Omental fat pad (tissue), 3 donors: ENCODE measurements at regions not wholly inside any gene's neighbourhood (a gene's known extent, or its start where the extent isn't known, plus 50 kb on each side); places are given as distances from the start of the nearest gene placed in this dataset.

ENCODE experiments used
- ATAC-seq: fragments of 150-250 bp; one replicate; pipeline ENCODE4 v1.9.1; 2016; ENCODE audit warnings: mild to moderate bottlenecking, moderate library complexity; ENCODE audit not compliant: low FRiP score
- DNase-seq: peaks from one replicate; pipeline ENCODE4 v3.0.0-alpha.2; 2019; ENCODE audit warnings: low spot score
- TF ChIP-seq, protein P1 (sequence below), 3 donors: fragments of 450-650 bp; IDR thresholded peaks; one replicate each; pipeline ENCODE4 v1.5.1; 2016 to 2017; ENCODE audit warnings: antibody characterized with exemption in 3 of 3, mild to moderate bottlenecking in 3 of 3, moderate library complexity in 2 of 3

DNA sequence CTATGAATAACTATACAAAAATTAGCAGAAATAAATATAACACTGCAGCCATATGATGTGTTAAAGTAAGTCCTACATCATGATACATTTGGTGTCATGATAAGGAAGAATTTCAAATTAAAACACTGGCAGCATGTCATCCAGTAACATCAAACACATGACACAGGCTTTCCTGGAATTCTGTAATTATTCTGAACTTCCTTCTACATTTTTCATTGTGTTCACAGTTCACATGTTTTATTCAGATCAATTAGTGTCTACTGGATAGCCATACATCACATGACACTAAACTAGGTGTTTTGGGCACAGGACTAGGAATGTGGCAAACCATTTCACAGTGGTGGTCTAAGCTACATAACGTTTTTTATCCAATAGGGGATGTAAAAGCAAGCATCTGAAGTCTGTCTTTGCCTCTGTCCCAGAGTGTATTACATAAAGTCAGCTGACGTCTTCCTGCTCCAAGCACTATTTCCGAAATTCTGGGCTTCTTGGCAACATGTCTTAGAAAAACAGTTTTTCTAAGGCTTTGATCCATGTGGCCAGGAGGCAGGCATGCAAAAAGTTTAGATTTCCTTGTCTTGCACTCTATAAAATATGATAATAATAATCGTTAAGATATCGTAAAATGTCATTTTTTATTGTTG is 707.9 kb downstream of the CENPC start:
- DNase-seq (no peak), ATAC-seq (no peak)
- TF ChIP-seq, protein P1, sequence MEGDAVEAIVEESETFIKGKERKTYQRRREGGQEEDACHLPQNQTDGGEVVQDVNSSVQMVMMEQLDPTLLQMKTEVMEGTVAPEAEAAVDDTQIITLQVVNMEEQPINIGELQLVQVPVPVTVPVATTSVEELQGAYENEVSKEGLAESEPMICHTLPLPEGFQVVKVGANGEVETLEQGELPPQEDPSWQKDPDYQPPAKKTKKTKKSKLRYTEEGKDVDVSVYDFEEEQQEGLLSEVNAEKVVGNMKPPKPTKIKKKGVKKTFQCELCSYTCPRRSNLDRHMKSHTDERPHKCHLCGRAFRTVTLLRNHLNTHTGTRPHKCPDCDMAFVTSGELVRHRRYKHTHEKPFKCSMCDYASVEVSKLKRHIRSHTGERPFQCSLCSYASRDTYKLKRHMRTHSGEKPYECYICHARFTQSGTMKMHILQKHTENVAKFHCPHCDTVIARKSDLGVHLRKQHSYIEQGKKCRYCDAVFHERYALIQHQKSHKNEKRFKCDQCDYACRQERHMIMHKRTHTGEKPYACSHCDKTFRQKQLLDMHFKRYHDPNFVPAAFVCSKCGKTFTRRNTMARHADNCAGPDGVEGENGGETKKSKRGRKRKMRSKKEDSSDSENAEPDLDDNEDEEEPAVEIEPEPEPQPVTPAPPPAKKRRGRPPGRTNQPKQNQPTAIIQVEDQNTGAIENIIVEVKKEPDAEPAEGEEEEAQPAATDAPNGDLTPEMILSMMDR (IDR thresholded peaks at IDR 0.05) = no peak

GRCh38 chr4:66829310-66829709 is 716.0 kb downstream of the CENPC start:
- no peak for DNase-seq
- ATAC-seq = no peak
- TF ChIP-seq, protein P1 (IDR thresholded peaks at IDR 0.05) = no peak

DNA sequence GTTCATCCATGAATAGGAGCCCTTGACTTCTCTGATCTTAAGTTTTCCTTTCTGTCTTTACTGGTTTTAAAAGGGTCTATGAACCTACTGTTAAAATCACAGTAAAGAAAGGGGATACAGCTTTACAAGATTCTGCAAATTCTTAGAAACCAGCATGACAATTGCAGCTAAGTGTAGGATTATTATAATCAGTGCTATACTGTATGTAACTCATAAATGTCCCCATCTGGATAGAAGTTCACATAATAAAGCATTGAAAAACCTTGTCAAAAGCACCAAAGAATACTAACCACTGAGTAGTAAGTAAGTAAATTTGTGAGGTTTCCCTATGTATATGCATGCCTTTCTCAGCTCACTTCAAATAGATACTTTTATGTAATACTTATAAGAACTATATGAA is 724.6 kb downstream of the CENPC start:
- TF ChIP-seq, protein P1 (IDR thresholded peaks at IDR 0.05) = no peak
- DNase-seq (no peak), ATAC-seq (no peak)

DNA sequence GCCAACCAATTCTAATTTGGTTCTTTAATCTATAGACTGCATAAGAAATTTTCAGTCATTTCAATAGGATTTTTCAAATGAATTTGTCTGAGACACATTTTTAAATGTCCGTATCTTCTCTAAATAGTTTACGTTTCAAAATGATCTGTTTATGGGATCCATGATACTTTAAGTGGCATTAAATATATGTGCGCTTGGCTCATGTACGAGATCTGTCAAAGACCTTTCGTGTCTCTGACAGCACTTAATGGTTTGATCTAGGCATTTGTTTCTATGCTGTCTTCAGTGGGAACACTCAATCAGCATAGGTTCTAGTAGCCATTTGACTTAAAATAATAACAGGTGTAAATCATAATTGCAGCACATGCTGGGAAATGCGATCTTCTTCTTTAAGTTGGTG is 731.0 kb downstream of the CENPC start:
- no peak for DNase-seq
- no peak for ATAC-seq
- TF ChIP-seq, protein P1 (IDR thresholded peaks at IDR 0.05) = no peak

DNA sequence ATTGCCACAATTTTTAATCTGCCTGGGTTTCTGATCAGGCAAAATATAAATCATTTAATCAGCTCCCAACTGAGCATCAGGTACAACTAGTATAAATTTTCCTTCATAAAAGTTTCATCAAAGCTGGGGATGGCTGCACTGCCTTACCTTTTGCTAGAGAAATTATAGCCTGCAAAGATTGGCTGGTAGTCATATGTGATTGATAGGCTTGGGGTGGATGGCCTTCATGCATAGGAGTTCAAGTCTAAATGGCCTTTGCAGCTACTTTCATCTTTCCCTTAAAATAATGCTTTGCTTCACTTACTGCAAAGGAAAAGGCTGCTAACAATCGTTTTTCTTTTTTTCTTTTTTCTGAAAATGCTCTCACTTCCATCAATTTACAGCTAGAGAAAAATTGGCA is 739.7 kb downstream of the CENPC start:
- TF ChIP-seq, protein P1 (IDR thresholded peaks at IDR 0.05) = no peak
- ATAC-seq (no peak), DNase-seq (no peak)

DNA sequence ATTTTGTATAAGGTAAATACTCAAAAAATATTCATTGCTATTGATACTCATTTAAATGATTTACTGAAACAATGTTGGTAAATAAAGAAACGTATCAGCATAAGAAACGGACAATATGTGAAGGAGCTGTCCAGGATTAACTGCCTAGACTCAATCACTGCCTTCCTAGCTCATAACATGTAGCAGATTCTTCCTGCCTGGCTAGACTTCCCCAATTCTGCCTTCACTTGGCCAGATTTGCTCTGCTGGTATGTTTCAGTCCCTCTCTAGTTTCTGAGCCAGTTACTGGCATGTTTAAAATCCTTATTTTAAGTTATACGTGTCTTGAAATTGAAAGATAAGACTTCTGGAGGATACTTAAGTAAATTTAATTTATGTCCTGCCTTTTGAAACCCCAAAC is 740.3 kb downstream of the CENPC start:
- ATAC-seq = no peak
- TF ChIP-seq, protein P1 (IDR thresholded peaks at IDR 0.05) = no peak
- no peak for DNase-seq

GRCh38 chr4:66797608-66798007 is 747.7 kb downstream of the CENPC start:
- TF ChIP-seq, protein P1 (IDR thresholded peaks at IDR 0.05) = no peak
- no peak for ATAC-seq

More at GRCh38 chr4:66797608-66798007, 747.7 kb downstream of the CENPC start:
- DNase-seq = no peak
